SK-N-SH (cell line): ENCODE measurements at regions not wholly inside any gene's neighbourhood (a gene's known extent, or its start where the extent isn't known, plus 50 kb on each side); places are given as distances from the start of the nearest gene placed in this dataset.

Experiments used
- CHD2 ChIP-seq: fragments of 150-350 bp; IDR thresholded peaks from 2 replicates; pipeline ENCODE4 v1.6.1; 2018; ENCODE audit warnings: low read length; ENCODE audit not compliant: partially characterized antibody
- CTCF ChIP-seq: fragments of 200-600 bp; sonication (generic); IDR thresholded peaks from 2 replicates; pipeline ENCODE4 v1.6.1; 2017; ENCODE audit warnings: antibody characterized with exemption, mild to moderate bottlenecking, moderate library complexity
- EZH2phosphoT487 ChIP-seq: fragments of 200-600 bp; sonication (generic); IDR thresholded peaks from 2 replicates; pipeline ENCODE4 v1.6.1; 2017; ENCODE audit warnings: low read depth, mixed run types, mild to moderate bottlenecking, antibody characterized with exemption, moderate library complexity, borderline replicate concordance
- FOXM1 ChIP-seq: IDR thresholded peaks from 2 replicates; pipeline ENCODE4 v1.4.0; 2012; ENCODE audit warnings: low read depth, mild to moderate bottlenecking
- MAX ChIP-seq: IDR thresholded peaks from 2 replicates; pipeline ENCODE4 v1.4.0; 2012; ENCODE audit warnings: low read depth
- POLR2AphosphoS5 ChIP-seq: IDR thresholded peaks from 2 replicates; pipeline ENCODE4 v1.6.1; 2012; ENCODE audit warnings: low read depth, low read length
- REST ChIP-seq: IDR thresholded peaks from 2 replicates; pipeline ENCODE4 v1.6.1; 2012; ENCODE audit warnings: mild to moderate bottlenecking, low read depth, low read length, moderate library complexity
- RFX5 ChIP-seq: IDR thresholded peaks from 2 replicates; pipeline ENCODE4 v1.6.1; 2012; ENCODE audit warnings: mild to moderate bottlenecking, improper control_type of control experiment, low read length
- TAF1 ChIP-seq: IDR thresholded peaks from 2 replicates; pipeline ENCODE4 v1.6.1; 2012; ENCODE audit warnings: low read depth, mild to moderate bottlenecking, low read length, moderate library complexity, borderline replicate concordance
- TCF12 ChIP-seq: IDR thresholded peaks from 2 replicates; pipeline ENCODE4 v1.4.0; 2012
- YY1 ChIP-seq: IDR thresholded peaks from 2 replicates; pipeline ENCODE4 v1.4.0; 2012; ENCODE audit warnings: low read depth, mild to moderate bottlenecking
- TF ChIP-seq, protein P1 (sequence below): IDR thresholded peaks from 2 replicates; pipeline ENCODE4 v1.4.0; 2012; ENCODE audit warnings: low read depth, borderline replicate concordance

DNA sequence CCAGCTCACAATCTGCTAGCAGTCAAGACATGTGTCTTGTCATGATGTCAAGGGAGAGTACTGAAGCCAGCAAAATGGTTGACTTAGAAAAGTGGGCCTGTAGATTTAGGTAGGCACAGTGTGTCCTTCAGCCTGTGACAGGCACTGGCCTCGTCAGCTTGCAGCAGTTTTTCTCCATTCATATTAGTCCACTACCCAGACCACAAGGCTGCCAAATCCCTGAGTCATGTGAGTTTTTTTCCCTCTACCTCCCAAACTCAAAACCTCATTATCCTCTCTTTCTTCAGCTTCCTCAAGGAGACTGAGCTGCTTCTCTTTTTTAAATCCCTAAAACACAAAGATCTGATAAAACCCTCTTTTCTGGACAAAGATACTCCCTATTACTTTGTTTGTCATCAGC lies 102.6 kb upstream of the HS3ST3A1 start:
- TF ChIP-seq RFX5 (no peak), CTCF (no peak), TCF12 (no peak), POLR2AphosphoS5 (no peak), YY1 (no peak), TAF1 (no peak), REST (no peak), EZH2phosphoT487 (no peak), CHD2 (no peak), FOXM1 (no peak), MAX (no peak)
- TF ChIP-seq, protein P1, sequence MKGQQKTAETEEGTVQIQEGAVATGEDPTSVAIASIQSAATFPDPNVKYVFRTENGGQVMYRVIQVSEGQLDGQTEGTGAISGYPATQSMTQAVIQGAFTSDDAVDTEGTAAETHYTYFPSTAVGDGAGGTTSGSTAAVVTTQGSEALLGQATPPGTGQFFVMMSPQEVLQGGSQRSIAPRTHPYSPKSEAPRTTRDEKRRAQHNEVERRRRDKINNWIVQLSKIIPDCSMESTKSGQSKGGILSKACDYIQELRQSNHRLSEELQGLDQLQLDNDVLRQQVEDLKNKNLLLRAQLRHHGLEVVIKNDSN, result no peak
